Panc1 (cell line): ENCODE measurements at regions not wholly inside any gene's neighbourhood (a gene's known extent, or its start where the extent isn't known, plus 50 kb on each side); places are given as distances from the start of the nearest gene placed in this dataset.

ENCODE experiments used
- ATAC-seq: fragments of 200-7000 bp; cut with Tn5 transposase; 2 replicates; pipeline ENCODE4 v1.9.1; 2020; ENCODE audit warnings: mild to moderate bottlenecking, moderate library complexity
- BruUV-seq: library from RNA; stranded (reverse); fragments of 400-500 nt; replicated peaks from 2 replicates; lab custom pipeline; 2021; lab: Mats Ljungman, UMichigan
- CTCF ChIA-PET: fragments of 300-600 bp; sonication (Branson Sonifier 250); formaldehyde crosslinking; loops from one replicate; lab custom pipeline; 2022; ENCODE audit warnings: antibody characterized with exemption; lab: Charles Lee
- POLR2A ChIA-PET: fragments of 300-600 bp; sonication (Branson Sonifier 250); formaldehyde crosslinking; loops from one replicate; lab custom pipeline; 2022; ENCODE audit warnings: antibody characterized with exemption; lab: Charles Lee
- DNase-seq: peaks from one replicate; pipeline ENCODE4 v3.0.0-alpha.2; 2010; ENCODE audit warnings: low read depth, low spot score
- H3K27ac ChIP-seq: 2 replicates; pipeline ENCODE4 v1.5.1; 2011; ENCODE audit warnings: mild to moderate bottlenecking, low read length, inconsistent platforms
- H3K27me3 ChIP-seq: fragments of 200-500 bp; sonication (Bioruptor generic); 2 replicates; pipeline ENCODE4 v1.6.0; 2014; ENCODE audit warnings: low read length, inconsistent platforms; ENCODE audit not compliant: control insufficient read depth, insufficient read depth
- H3K36me3 ChIP-seq: fragments of 200-500 bp; sonication (Bioruptor generic); 2 replicates; pipeline ENCODE4 v1.5.1; 2014; ENCODE audit warnings: inconsistent platforms, mild to moderate bottlenecking, low read length, moderate library complexity; ENCODE audit not compliant: control insufficient read depth, insufficient read depth
- H3K4me1 ChIP-seq: 2 replicates; pipeline ENCODE4 v1.5.1; 2011; ENCODE audit warnings: inconsistent platforms, mild to moderate bottlenecking, low read length, moderate library complexity; ENCODE audit not compliant: control insufficient read depth, insufficient read depth
- H3K4me3 ChIP-seq, 2 experiments: 2 replicates each; pipeline ENCODE4 v1.5.1; 2011 to 2012; ENCODE audit warnings: low read depth in 2 of 2, low read length in 2 of 2, mild to moderate bottlenecking in 2 of 2, inconsistent platforms in 1 of 2, moderate library complexity in 1 of 2
- H3K9me3 ChIP-seq: fragments of 200-500 bp; sonication (Bioruptor generic); 2 replicates; pipeline ENCODE4 v1.5.1; 2014; ENCODE audit warnings: low read depth, mild to moderate bottlenecking, inconsistent platforms, low read length, moderate library complexity; ENCODE audit not compliant: control insufficient read depth, insufficient read depth
- POLR2AphosphoS5 ChIP-seq: IDR thresholded peaks from 2 replicates; pipeline ENCODE4 v1.6.1; 2012; ENCODE audit warnings: mild to moderate bottlenecking, low read depth, low read length, moderate library complexity
- SIN3A ChIP-seq: IDR thresholded peaks from 2 replicates; pipeline ENCODE4 v1.6.1; 2012; ENCODE audit warnings: low read depth, mild to moderate bottlenecking, low read length, moderate library complexity, borderline replicate concordance; ENCODE audit not compliant: insufficient read depth
- TCF7L2 ChIP-seq: IDR thresholded peaks from 2 replicates; pipeline ENCODE4 v1.6.1; 2011; ENCODE audit warnings: mild to moderate bottlenecking, low read depth, low read length, inconsistent platforms
- in situ Hi-C: cut with HindIII; loops from 2 replicates; pipeline ENCODE4 v1.10.0; 2016; ENCODE audit warnings: low sequenced_read_pairs, low pct_unique_long_range_greater_than_20kb
- intact Hi-C: fragments of 100-400 bp; cut with micrococcal nuclease; formaldehyde crosslinking; loops from one replicate; pipeline ENCODE4 v1.10.0; 2022; ENCODE audit not compliant: unreplicated experiment
- TF ChIP-seq, protein P1 (sequence below): fragments of 450-650 bp; IDR thresholded peaks from 2 replicates; pipeline ENCODE4 v1.5.1; 2017; ENCODE audit warnings: mild to moderate bottlenecking
- TF ChIP-seq, protein P2 (sequence below), 2 experiments: IDR thresholded peaks; 2 replicates each; pipeline ENCODE4 v1.6.1; 2011 to 2012; ENCODE audit warnings: low read depth in 2 of 2, control low read depth in 1 of 2, low read length in 1 of 2, mild to moderate bottlenecking in 1 of 2, moderate library complexity in 1 of 2; ENCODE audit not compliant: insufficient read depth in 1 of 2

DNA sequence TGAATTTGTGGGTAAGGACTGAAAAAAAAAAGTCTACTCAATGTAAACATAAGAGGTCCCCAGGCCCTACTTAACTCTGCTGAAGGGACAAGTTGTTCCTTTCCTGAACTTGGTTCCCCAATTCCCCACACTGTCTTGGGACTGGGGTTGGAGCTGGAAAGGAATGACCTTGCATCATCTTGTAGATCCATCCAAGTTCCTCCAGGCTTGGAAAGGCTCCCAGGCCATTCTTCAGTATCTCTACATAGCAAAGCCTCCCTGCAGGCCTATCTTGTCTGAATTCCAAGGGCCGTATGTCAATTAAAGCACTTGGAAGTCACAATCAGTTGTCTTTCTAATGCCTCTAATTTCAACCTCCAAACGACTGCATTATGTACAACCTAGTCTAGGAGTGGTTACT, 361.2 kb downstream of the TMEM135 start:
- POLR2A ChIA-PET, result no interaction called here
- in situ Hi-C loops (no loop called here), intact Hi-C loops (no loop called here)
- DNase-seq (no peak), ATAC-seq (no peak)
- H3K9me3 ChIP-seq, result no peaks in the 10 kb centered on the region
- BruUV-seq, result no TSS peak
- no peak overlapping the region for H3K27ac ChIP-seq
- H3K4me1 ChIP-seq, result no peaks in the 10 kb centered on the region
- TF ChIP-seq, protein P1, sequence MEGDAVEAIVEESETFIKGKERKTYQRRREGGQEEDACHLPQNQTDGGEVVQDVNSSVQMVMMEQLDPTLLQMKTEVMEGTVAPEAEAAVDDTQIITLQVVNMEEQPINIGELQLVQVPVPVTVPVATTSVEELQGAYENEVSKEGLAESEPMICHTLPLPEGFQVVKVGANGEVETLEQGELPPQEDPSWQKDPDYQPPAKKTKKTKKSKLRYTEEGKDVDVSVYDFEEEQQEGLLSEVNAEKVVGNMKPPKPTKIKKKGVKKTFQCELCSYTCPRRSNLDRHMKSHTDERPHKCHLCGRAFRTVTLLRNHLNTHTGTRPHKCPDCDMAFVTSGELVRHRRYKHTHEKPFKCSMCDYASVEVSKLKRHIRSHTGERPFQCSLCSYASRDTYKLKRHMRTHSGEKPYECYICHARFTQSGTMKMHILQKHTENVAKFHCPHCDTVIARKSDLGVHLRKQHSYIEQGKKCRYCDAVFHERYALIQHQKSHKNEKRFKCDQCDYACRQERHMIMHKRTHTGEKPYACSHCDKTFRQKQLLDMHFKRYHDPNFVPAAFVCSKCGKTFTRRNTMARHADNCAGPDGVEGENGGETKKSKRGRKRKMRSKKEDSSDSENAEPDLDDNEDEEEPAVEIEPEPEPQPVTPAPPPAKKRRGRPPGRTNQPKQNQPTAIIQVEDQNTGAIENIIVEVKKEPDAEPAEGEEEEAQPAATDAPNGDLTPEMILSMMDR, result no peak
- TF ChIP-seq, protein P2, sequence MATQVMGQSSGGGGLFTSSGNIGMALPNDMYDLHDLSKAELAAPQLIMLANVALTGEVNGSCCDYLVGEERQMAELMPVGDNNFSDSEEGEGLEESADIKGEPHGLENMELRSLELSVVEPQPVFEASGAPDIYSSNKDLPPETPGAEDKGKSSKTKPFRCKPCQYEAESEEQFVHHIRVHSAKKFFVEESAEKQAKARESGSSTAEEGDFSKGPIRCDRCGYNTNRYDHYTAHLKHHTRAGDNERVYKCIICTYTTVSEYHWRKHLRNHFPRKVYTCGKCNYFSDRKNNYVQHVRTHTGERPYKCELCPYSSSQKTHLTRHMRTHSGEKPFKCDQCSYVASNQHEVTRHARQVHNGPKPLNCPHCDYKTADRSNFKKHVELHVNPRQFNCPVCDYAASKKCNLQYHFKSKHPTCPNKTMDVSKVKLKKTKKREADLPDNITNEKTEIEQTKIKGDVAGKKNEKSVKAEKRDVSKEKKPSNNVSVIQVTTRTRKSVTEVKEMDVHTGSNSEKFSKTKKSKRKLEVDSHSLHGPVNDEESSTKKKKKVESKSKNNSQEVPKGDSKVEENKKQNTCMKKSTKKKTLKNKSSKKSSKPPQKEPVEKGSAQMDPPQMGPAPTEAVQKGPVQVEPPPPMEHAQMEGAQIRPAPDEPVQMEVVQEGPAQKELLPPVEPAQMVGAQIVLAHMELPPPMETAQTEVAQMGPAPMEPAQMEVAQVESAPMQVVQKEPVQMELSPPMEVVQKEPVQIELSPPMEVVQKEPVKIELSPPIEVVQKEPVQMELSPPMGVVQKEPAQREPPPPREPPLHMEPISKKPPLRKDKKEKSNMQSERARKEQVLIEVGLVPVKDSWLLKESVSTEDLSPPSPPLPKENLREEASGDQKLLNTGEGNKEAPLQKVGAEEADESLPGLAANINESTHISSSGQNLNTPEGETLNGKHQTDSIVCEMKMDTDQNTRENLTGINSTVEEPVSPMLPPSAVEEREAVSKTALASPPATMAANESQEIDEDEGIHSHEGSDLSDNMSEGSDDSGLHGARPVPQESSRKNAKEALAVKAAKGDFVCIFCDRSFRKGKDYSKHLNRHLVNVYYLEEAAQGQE (IDR thresholded peaks at IDR 0.05; ENCODE audit: insufficient read depth in 1 of 2, low read depth in 2 of 2, low read length in 1 of 2), result no peak
- no peak for TF ChIP-seq SIN3A
- H3K36me3 ChIP-seq, result no peaks in the 10 kb centered on the region
- H3K4me3 ChIP-seq, result no peak overlapping the region
- CTCF ChIA-PET, result no interaction called here
- H3K27me3 ChIP-seq, result 0 out of 2 replicates have a peak, but pooled peaks cover 9% of the 10 kb centered on the region

DNA sequence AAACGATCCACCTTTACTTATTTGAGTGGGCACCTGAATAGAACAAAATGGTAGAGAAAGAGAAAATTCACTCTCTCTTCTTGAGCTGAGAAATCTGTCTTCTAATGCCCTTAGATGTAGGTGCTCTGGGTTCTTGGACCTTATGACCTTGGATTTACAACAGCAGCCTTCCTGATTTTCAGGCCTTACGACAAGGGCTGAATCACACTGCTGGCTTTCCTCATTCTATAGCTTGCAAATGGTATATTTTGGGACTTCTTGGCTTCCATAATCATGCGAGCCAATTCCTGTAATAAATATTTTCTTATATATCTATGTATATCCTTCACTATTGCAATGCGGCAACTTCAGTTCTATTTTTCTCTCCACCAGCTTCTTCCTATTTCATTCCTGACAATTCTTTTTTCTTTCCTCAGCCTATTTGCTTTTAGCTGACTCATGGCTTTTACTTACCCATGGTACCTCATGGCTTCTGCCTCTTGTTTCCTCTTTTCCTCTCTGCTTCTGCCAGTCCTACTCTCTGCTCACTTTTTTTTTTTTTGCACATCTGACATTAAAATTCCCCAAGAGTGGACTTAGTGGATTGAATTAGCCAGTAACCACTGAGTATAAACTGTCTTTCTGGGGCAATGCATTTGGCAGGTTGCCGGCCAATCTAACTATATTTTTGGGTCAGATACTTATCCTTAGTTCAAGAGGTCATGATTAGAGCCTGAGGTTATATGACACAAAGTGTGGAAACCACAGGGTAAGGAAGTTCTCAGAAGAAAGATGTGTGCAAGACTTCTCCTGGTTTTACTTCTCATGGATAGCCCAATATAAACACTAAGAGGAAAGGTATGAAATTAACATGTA, 359.5 kb downstream of the TMEM135 start:
- Histone ChIP-seq H3K9me3 (no peaks in the 10 kb centered on the region), H3K27ac (no peak overlapping the region), H3K4me1 (no peaks in the 10 kb centered on the region), H3K27me3 (0 out of 2 replicates have a peak, but pooled peaks cover 9% of the 10 kb centered on the region), H3K4me3 (no peak overlapping the region), H3K36me3 (no peaks in the 10 kb centered on the region)
- ATAC-seq (no peak), DNase-seq (no peak)
- ChIA-PET CTCF (no interaction called here), POLR2A (no interaction called here)
- intact Hi-C loops (no loop called here), in situ Hi-C loops (no loop called here)
- BruUV-seq, result no TSS peak
- TF ChIP-seq, protein P1, result no peak
- TF ChIP-seq, protein P2 (IDR thresholded peaks at IDR 0.05; ENCODE audit: insufficient read depth in 1 of 2, low read depth in 2 of 2, low read length in 1 of 2), result no peak
- TF ChIP-seq TCF7L2, result no peak
- no peak for TF ChIP-seq POLR2AphosphoS5
- no peak for TF ChIP-seq SIN3A
